Stimulated activated CD4-positive, alpha-beta T cell treated with anti-CD3 and anti-CD28 coated beads, Interleukin-4, amount 100 ng/mL, for 24 hours (primary cell): ENCODE measurements at regions not wholly inside any gene's neighbourhood (a gene's known extent, or its start where the extent isn't known, plus 50 kb on each side); places are given as distances from the start of the nearest gene placed in this dataset.
A peak's percentile ranks its signal among the peaks of the same experiment; 100 is the strongest.

Source experiments
- DNase-seq: peaks from one replicate; pipeline ENCODE4 v3.0.0-alpha.2; 2020

GRCh38 chr1:34518146-34518699 lies 236.6 kb upstream of the GJB5 start:
- no peak for DNase-seq

DNA sequence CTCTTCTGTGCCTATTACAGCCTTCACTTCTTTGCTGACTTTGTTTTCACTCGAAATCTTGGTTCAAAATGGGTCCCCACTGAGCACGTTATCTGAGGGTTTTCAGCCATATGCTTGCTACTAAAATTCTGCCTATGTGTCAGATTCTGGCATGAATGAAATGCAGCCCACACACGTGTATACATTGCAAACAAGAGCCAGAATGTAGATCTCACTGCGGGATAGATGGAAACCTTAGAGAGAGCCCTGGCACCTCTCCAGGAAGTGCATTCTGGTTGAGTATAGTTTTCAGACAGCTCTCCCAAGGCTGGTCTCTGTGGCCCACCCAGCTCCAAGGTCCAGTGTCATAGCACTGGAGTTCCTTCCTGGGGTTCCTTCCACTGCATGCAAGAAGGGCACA lies 234.7 kb upstream of the GJB5 start:
- DNase-seq, result no peak

- no peak for DNase-seq
Measured at GRCh38 chr1:34524783-34525182, 230.1 kb upstream of the GJB5 start.

- no peak for DNase-seq
Measured at GRCh38 chr1:34529935-34530859, 224.7 kb upstream of the GJB5 start.

DNA sequence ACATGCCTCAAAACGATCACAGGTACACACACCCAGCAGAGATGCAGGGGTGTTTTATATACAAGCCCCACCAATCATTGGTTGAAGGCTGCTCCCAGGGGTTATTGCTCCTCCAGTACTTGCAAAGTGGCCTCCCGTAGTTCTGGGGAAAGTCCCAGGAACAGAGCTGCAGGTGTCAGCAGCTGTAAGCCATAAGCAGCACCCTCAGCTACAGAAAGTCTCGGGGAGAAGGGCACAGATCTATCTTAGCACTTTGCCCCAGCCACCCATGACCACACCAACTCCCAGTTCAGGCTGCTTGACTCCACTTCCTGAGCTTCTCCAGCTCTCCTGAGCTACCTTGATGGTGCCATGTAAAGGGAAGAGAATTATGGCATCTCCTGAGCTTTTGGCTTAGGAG lies 222.7 kb upstream of the GJB5 start:
- DNase-seq, result no peak

DNA sequence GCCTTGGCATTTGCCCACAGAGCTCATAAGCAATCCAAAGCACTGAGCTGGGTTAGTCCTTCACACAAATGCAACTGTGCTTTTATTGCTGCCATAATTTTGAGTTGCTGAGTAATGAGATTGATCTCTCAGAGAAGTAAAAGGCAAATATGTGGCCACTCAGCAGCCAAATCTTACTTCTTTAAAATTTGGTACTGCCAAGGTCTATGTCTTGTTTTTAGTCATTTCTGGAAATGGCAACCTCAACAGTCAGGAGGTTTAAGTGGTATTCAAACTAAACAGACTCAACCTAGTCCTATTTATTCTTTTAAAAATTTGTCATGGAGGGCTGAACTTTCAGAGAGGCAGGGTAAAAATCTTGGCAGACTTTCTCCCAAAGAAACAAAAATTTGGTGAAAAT lies 216.4 kb upstream of the GJB5 start:
- DNase-seq, result no peak

DNA sequence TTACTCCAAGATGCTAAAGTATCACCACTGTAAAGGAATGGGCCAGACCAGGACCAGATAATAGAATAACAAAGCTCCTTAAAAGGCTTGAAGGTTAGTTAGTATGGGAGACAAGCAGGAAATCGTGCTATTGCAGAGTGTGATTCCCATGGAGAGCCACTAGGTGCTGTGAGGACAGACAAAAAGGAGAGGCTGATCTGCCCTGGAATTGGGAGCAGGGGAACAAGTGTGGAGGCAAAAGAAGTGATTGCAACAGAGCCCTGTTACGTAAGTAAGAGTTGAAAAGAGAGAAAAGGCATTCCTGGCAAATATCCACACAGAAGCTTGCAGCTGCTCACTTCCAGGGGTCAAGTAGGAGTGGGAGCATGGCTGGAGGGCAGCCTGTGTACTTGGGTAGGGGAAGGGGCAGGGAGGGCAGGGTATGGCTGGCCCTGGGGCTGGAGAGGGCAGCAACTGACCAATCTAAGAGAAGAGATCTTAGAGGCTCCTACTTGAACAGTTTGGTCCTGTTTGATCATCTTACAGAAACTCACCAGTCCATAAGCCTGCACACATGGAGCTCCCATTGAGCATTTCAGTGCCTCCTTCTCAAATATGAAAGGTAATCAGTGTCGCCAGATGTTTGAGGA lies 207.7 kb upstream of the GJB5 start:
- no peak for DNase-seq

DNA sequence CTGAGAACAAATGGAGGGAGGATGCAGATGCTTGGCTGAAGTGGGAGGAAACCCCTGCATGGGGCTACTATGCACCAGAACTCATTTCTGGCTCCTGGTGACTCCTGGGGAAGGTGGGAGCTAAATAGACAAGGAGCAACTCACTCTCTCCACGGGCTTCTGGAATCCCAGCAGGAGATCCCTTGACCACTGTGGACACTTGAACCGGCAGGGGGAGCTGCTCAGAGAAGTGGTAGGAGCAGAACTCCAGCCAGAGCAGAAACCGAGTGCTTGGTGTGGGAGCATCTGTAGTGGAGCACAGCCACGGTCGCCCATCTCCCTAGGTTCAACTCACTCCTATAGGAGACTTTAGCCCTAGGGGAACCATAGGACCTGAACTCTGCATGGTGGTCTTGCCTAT lies 205.6 kb upstream of the GJB5 start:
- DNase-seq, result no peak

DNA sequence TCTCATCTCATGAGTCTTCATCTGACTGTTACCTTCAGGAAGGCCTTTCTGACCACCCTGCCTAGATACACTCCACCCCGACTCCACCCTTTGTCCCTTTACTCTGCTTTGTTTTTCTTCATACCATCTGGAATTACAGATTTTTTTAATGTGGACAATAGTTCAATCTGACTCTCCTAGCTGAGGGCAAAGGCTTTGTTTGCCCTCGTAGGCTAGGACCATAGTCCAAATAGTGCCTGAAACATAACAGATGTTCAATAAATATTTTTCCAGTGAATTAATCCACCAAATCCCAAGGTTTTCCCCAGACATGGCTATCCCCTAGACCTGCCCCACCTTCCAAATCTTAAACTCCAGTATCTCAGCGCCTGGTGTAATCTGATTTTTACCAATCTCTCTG lies 176.5 kb upstream of the GJB5 start:
- no peak for DNase-seq

DNA sequence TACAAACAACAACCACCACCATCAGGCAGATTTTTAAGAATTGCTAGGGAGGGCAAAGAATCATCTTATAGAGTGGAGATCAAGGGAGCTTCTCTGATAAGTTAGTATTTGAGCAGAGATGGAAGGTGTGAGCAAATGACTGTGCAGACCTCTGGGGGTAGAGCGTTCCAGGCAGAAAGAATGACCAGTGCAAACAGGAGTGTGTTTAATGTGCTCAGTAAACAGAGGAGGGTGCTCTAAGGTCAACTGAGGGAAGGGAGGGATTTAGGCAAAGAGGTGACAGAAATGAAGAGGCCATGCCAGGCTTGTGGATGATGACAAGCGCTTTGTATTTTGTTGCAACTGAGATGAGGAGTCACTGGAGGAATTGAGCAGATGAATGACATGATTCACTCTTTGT lies 172.5 kb upstream of the GJB5 start:
- no peak for DNase-seq

- DNase-seq, result no peak
Measured at GRCh38 chr1:34587761-34588160, 167.1 kb upstream of the GJB5 start.

GRCh38 chr1:34590211-34590623 lies 164.6 kb upstream of the GJB5 start:
- DNase-seq, result no peak

GRCh38 chr1:34591751-34592629 lies 162.9 kb upstream of the GJB5 start:
- DNase-seq, result no peak

DNA sequence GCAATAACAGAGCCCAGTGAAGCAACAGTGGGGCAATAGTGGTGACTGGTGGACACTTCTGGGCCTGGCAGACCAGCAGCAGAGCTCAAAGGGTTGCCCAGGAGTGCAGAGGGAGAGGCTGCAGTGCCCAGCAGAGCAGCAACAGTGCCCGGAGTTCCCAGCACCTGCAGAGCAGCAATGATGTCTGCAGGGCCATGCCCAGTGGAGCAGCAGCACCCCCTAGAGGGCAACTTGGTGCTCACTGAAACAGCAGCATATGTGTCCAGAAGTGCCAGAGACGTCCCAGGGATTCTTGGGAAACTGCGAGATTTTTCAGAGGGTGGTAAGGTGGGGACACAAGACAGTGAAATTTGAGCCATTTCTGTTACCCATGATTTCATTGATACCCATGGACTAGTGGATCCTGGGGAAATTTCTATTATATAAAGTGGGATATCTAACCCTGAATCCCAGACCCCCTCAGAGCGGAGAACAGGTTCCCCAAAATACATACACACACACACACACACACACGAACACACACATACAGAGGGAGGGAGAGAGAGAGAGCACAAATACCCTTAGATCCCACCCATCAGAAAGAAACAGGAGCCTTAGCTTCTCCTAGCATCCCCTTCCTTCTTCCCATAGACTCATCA lies 156.9 kb upstream of the GJB5 start:
- DNase-seq, result peak; percentile 46

DNA sequence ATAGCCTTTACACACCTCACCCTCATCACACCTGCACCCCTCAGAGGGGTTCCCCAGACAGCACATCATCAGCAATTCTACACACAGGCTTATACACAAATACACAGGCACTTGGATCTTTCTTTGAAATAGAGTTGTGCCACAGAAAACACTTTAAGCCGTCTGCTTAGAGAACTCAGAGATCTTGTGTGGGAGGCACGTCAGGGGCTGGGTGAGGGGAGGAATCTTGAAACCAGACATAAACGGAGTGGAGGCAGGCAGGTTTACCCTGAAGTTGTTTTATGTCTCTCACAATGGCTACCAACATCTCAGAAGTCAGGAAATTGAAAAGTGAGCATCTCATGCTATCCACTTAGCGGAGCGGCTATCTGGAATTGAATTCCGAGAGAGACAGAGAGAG lies 151.9 kb upstream of the GJB5 start:
- DNase-seq, result no peak

DNA sequence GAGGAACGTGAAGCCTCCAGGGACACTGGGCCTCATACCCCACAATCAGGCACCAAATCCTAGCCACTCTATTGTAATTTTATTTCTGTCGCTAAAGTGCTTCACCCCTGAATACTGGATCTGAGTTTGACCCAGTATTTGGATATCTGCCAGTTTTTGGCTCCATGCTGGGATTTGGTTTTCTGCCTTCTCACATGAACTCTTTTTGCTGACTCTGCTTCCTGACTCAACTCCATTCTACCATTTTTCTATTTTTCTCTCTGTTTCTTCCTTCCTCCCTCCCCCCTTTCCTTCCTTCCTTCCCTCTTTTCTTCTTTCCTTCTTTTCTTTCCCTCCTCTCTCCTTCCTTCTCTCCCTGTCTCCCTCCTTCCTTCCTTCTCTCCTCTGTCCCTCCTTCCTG lies 151.3 kb upstream of the GJB5 start:
- no peak for DNase-seq

GRCh38 chr1:34606504-34606903 lies 148.3 kb upstream of the GJB5 start:
- no peak for DNase-seq

- DNase-seq, result no peak
Measured at GRCh38 chr1:34610063-34610462, 144.8 kb upstream of the GJB5 start.

DNA sequence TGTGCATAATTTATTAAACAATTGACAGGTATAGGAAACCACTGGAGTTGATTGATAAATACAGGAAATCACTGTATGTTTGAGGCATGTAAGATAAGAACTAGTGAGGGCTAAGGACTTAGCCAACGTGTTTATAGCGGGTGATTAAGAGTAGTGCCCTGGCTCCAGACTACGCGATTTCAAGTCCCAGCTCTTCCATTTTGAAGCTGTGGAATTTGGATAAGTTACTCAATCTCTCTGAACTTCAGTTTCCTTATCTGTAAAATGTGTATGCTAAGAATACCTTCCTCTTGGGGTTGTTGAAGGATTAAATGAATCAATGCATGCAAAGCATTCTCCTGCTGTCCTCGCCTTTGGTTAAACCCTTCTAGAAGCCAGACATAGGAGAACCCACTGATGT lies 143.3 kb upstream of the GJB5 start:
- no peak for DNase-seq

GRCh38 chr1:34612091-34612827 lies 142.6 kb upstream of the GJB5 start:
- no peak for DNase-seq

- DNase-seq, result no peak
Measured at GRCh38 chr1:34617321-34618118, 137.3 kb upstream of the GJB5 start.
